Hepatocyte (in vitro differentiated cells): ENCODE measurements at regions not wholly inside any gene's neighbourhood (a gene's known extent, or its start where the extent isn't known, plus 50 kb on each side); places are given as distances from the start of the nearest gene placed in this dataset.

Source experiments
- CTCF ChIP-seq: fragments of 200-600 bp; sonication (generic); IDR thresholded peaks from 2 replicates; pipeline ENCODE4 v1.5.1; 2016; ENCODE audit warnings: antibody characterized with exemption, mild to moderate bottlenecking; ENCODE audit not compliant: poor library complexity
- EZH2 ChIP-seq: fragments of 200-600 bp; sonication (generic); IDR thresholded peaks from 2 replicates; pipeline ENCODE4 v1.6.1; 2016; ENCODE audit warnings: antibody characterized with exemption, mild to moderate bottlenecking, borderline replicate concordance
- EZH2phosphoT487 ChIP-seq: fragments of 200-600 bp; sonication (generic); IDR thresholded peaks from one replicate; pipeline ENCODE4 v1.6.1; 2018; ENCODE audit warnings: antibody characterized with exemption, mild to moderate bottlenecking, low read depth, moderate library complexity; ENCODE audit not compliant: unreplicated experiment, severe bottlenecking

DNA sequence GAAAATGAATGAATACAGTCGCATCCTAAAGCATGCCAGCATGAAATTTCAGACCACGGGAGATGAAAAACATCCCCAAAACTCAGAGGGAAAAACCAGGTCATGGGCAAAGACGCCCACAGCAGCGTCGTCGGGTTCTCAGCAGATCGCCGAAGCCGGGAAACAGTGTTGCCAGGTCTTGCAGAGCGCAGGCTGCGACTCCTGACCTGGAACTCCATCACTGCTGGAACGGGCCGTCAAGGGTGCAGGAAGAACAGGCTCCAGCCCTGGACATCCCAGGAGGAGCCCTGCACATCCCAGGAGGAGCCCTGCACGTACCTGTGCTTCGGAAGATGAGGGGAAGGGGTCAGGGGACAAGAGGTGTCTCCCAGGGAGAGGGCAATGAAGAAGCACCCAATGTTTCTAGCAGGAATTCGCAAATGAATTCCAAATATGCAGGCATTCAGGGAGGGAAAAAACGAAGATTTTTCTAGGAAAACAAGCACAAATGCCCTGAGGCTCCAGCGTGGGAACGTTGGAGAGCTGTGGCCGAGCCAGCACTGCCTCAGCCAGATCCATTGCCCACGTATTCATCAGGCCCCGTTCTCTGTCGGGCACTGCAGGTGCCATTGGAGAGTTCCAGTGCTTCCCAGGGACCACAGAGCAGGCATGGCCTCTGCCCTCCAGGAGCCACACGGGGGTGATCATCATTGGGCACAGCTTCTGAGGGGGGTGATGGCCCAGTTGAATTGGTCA lies 1110.4 kb downstream of the BRD1 start:
- no peak for TF ChIP-seq CTCF
- no peak for TF ChIP-seq EZH2
- no peak for TF ChIP-seq EZH2phosphoT487
